H1 (cell line): ENCODE measurements at regions not wholly inside any gene's neighbourhood (a gene's known extent, or its start where the extent isn't known, plus 50 kb on each side); places are given as distances from the start of the nearest gene placed in this dataset.

ENCODE experiments used
- CTCF ChIA-PET: fragments of 300-600 bp; sonication (Branson Sonifier 250); formaldehyde crosslinking; loops from one replicate; lab custom pipeline; 2021; ENCODE audit not compliant: partially characterized antibody; lab: Charles Lee
- POLR2A ChIA-PET: fragments of 300-600 bp; sonication (Branson Sonifier 250); formaldehyde crosslinking; loops from one replicate; lab custom pipeline; 2021; ENCODE audit warnings: inconsistent platforms; ENCODE audit not compliant: partially characterized antibody; lab: Charles Lee
- DNase-seq, 2 experiments: peaks; one replicate each; pipeline versions ENCODE4 v3.0.0 to v3.0.0-alpha.2; 2010 to 2022; ENCODE audit warnings: low spot score in 2 of 2, low read depth in 1 of 2, mixed read lengths in 1 of 2
- FAIRE-seq: peaks from 2 replicates; lab custom pipeline; 2011; peaks lifted over from hg19 to GRCh38; lab: Jason Lieb, UNC
- H2AFZ ChIP-seq: 2 replicates; pipeline ENCODE4 v1.8.1; 2012; ENCODE audit warnings: low read length, inconsistent platforms
- H2AK5ac ChIP-seq: 2 replicates; pipeline ENCODE4 v1.6.1; 2013; ENCODE audit warnings: low read depth, low read length
- H2BK120ac ChIP-seq: replicated peaks from 2 replicates; pipeline ENCODE3; 2013; ENCODE audit warnings: low read depth, low read length, inconsistent platforms
- H2BK12ac ChIP-seq: 2 replicates; pipeline ENCODE4 v1.6.1; 2013; ENCODE audit warnings: low read depth, low read length
- H2BK15ac ChIP-seq: 2 replicates; pipeline ENCODE4 v1.6.1; 2013; ENCODE audit warnings: low read length
- H2BK20ac ChIP-seq: 2 replicates; pipeline ENCODE4 v1.6.1; 2013; ENCODE audit warnings: low read length
- H2BK5ac ChIP-seq: 2 replicates; pipeline ENCODE4 v1.6.1; 2013; ENCODE audit warnings: low read depth, low read length
- H3K14ac ChIP-seq: 2 replicates; pipeline ENCODE4 v1.6.1; 2013; ENCODE audit warnings: inconsistent platforms; ENCODE audit not compliant: insufficient read length
- H3K18ac ChIP-seq: 2 replicates; pipeline ENCODE4 v1.6.1; 2013; ENCODE audit warnings: low read length; ENCODE audit errors: extremely low read depth
- H3K23ac ChIP-seq: 2 replicates; pipeline ENCODE4 v1.6.1; 2013; ENCODE audit warnings: inconsistent platforms; ENCODE audit not compliant: insufficient read length
- H3K23me2 ChIP-seq: 2 replicates; pipeline ENCODE4 v1.6.1; 2013; ENCODE audit warnings: low read depth, low read length
- H3K27ac ChIP-seq: 2 replicates; pipeline ENCODE4 v1.6.1; 2011; ENCODE audit warnings: low read depth, low read length, inconsistent platforms
- H3K27me3 ChIP-seq, 4 experiments: replicated peaks in 1 of 4; 1 replicate in 1 of 4; 2 replicates in 3 of 4; pipeline versions ENCODE4 v1.6.1 to v1.8.1; 2011 to 2013; ENCODE audit warnings: low read length in 3 of 4, mild to moderate bottlenecking in 3 of 4, inconsistent platforms in 2 of 4, mixed read lengths in 2 of 4, moderate library complexity in 1 of 4; ENCODE audit not compliant: control insufficient read depth in 3 of 4, insufficient read depth in 3 of 4; ENCODE audit errors: extremely low read depth in 1 of 4
- H3K36me3 ChIP-seq, 4 experiments: 2 replicates each; pipeline versions ENCODE4 v1.6.1 to v1.8.1; 2011 to 2013; ENCODE audit warnings: mild to moderate bottlenecking in 4 of 4, low read length in 3 of 4, moderate library complexity in 2 of 4, control low read depth in 1 of 4, inconsistent platforms in 1 of 4; ENCODE audit not compliant: insufficient read depth in 4 of 4, control insufficient read depth in 2 of 4
- H3K4ac ChIP-seq: replicated peaks from 2 replicates; pipeline ENCODE3; 2013; ENCODE audit warnings: low read length, low read depth, mixed read lengths, inconsistent platforms; ENCODE audit not compliant: insufficient read length
- H3K4me1 ChIP-seq, 4 experiments: replicated peaks in 1 of 4; 1 replicate in 1 of 4; 2 replicates in 3 of 4; pipeline versions ENCODE4 v1.6.1 to v1.8.1; 2011 to 2013; ENCODE audit warnings: low read length in 3 of 4, inconsistent platforms in 2 of 4, mixed read lengths in 1 of 4; ENCODE audit not compliant: insufficient read depth in 4 of 4, control insufficient read depth in 3 of 4
- H3K4me2 ChIP-seq, 2 experiments: 2 replicates each; pipeline versions ENCODE4 v1.6.1 to v1.8.1; 2011 to 2013; ENCODE audit warnings: low read depth in 2 of 2, low read length in 2 of 2, control low read depth in 1 of 2, inconsistent platforms in 1 of 2, mild to moderate bottlenecking in 1 of 2; ENCODE audit not compliant: insufficient read depth in 1 of 2
- H3K4me3 ChIP-seq, 4 experiments: fragments of 200-600, 300-600 bp in 1 of 4; sonication (generic), shearing (Covaris generic), sonication (Bioruptor Twin) in 1 of 4; 2 replicates each; pipeline versions ENCODE4 v1.5.1 to v1.8.1; 2011 to 2016; ENCODE audit warnings: low read length in 4 of 4, low read depth in 3 of 4, control low read depth in 2 of 4, inconsistent platforms in 2 of 4, mild to moderate bottlenecking in 2 of 4, mixed read lengths in 1 of 4, moderate library complexity in 1 of 4; ENCODE audit not compliant: insufficient read depth in 2 of 4; ENCODE audit errors: extremely low read depth in 1 of 4
- H3K56ac ChIP-seq: replicated peaks from 2 replicates; pipeline ENCODE3; 2013; ENCODE audit warnings: low read depth, mild to moderate bottlenecking, mixed read lengths, low read length, inconsistent platforms; ENCODE audit not compliant: insufficient read length
- H3K79me1 ChIP-seq: 2 replicates; pipeline ENCODE4 v1.6.1; 2013; ENCODE audit warnings: low read depth, low read length, control low read depth
- H3K79me2 ChIP-seq, 2 experiments: 2 replicates each; pipeline versions ENCODE4 v1.6.1 to v1.8.1; 2012 to 2013; ENCODE audit warnings: low read length in 2 of 2, mild to moderate bottlenecking in 2 of 2, inconsistent platforms in 1 of 2; ENCODE audit not compliant: insufficient read depth in 2 of 2, control insufficient read depth in 1 of 2
- H3K9ac ChIP-seq, 4 experiments: replicated peaks in 1 of 4; 1 replicate in 1 of 4; 2 replicates in 3 of 4; pipeline versions ENCODE4 v1.6.1 to v1.8.1; 2011 to 2013; ENCODE audit warnings: low read depth in 3 of 4, low read length in 3 of 4, control low read depth in 2 of 4, mild to moderate bottlenecking in 2 of 4, moderate library complexity in 2 of 4, inconsistent platforms in 1 of 4; ENCODE audit errors: extremely low read depth in 1 of 4
- H3K9me3 ChIP-seq, 2 experiments: 2 replicates each; pipeline versions ENCODE4 v1.6.1 to v1.8.1; 2012 to 2013; ENCODE audit warnings: mild to moderate bottlenecking in 2 of 2, moderate library complexity in 2 of 2, control low read depth in 1 of 2, inconsistent platforms in 1 of 2, low read depth in 1 of 2, low read length in 1 of 2, mixed read lengths in 1 of 2; ENCODE audit not compliant: insufficient read depth in 2 of 2
- H4K20me1 ChIP-seq, 2 experiments: replicated peaks in 1 of 2; 2 replicates each; pipeline versions ENCODE3 to v1.8.1; 2011 to 2013; ENCODE audit warnings: inconsistent platforms in 2 of 2, low read length in 2 of 2, mild to moderate bottlenecking in 1 of 2; ENCODE audit not compliant: insufficient read depth in 2 of 2, control insufficient read depth in 1 of 2
- H4K5ac ChIP-seq: 2 replicates; pipeline ENCODE4 v1.6.1; 2013; ENCODE audit warnings: low read length, low read depth, mixed read lengths, inconsistent platforms; ENCODE audit not compliant: insufficient read length
- H4K8ac ChIP-seq: 2 replicates; pipeline ENCODE4 v1.8.0; 2013; ENCODE audit warnings: mild to moderate bottlenecking, moderate library complexity, low read length, inconsistent platforms; ENCODE audit not compliant: insufficient read depth; ENCODE audit errors: extremely low read depth
- H4K91ac ChIP-seq: replicated peaks from 2 replicates; pipeline ENCODE3; 2013; ENCODE audit warnings: low read length, mixed read lengths, inconsistent platforms; ENCODE audit not compliant: insufficient read length
- JUND ChIP-seq: IDR thresholded peaks from 2 replicates; pipeline ENCODE4 v1.6.1; 2011; ENCODE audit warnings: mild to moderate bottlenecking, improper control_type of control experiment, low read length
- KDM4A ChIP-seq: IDR thresholded peaks from one replicate; pipeline ENCODE4 v1.7.1; 2012; ENCODE audit warnings: low read depth, mild to moderate bottlenecking, moderate library complexity, low read length, inconsistent platforms; ENCODE audit not compliant: severe bottlenecking
- SP1 ChIP-seq: IDR thresholded peaks from 2 replicates; pipeline ENCODE4 v1.6.1; 2011; ENCODE audit warnings: low read depth, low read length
- WGBS, 2 experiments: shearing (Covaris generic) in 1 of 2; methylation state at CpG; one replicate each; pipeline versions ENCODE4 v1.1.6 to v1.1.7; 2013 to 2015; ENCODE audit warnings: low lambda C conversion rate in 2 of 2, mixed read lengths in 2 of 2, inconsistent platforms in 1 of 2, low coverage in 1 of 2, missing lambda C conversion rate in 1 of 2; ENCODE audit not compliant: insufficient replicate concordance in 2 of 2, insufficient coverage in 1 of 2, insufficient read length in 1 of 2; ENCODE audit errors: extremely low coverage in 1 of 2, missing lambda C conversion rate in 1 of 2; 5-methylcytosine and 5-hydroxymethylcytosine counted together

DNA sequence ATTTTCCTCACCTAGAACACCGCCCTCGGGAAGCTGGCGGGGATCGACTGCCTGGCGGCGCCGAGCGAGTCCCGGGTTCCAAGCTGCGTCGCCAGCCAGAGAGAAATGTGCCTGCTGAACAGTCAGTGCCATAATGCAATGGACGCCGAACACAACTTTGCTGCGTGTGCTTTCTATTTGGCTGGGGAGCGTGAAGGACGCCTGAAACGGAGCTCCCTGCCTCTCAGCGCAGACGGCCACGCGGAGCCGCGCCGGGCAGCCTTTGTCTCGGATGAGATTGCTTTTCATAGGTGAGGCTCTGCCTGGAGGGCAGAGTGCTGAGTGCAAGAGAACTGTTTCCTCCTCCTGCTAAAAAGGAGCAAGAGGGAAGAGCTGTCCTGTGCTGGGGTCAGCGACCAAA lies 107.7 kb upstream of the BCOR start:
- Histone ChIP-seq H4K91ac (no peak overlapping the region), H3K14ac (no peak overlapping the region), H3K56ac (no peak overlapping the region), H2AK5ac (no peak overlapping the region), H2BK12ac (0 out of 2 replicates have a peak overlapping the region, but pooled peaks have one; percentile 17), H4K5ac (no peak overlapping the region), H3K4ac (no peak overlapping the region), H3K23ac (no peak overlapping the region), H3K79me2 (no peaks in the 10 kb centered on the region), H2BK20ac (no peak overlapping the region), H3K23me2 (no peaks in the 10 kb centered on the region), H4K8ac (no peak overlapping the region), H3K9ac (no peak overlapping the region), H2BK15ac (no peak overlapping the region), H2AFZ (no peak overlapping the region), H3K4me1 (no peaks in the 10 kb centered on the region), H3K18ac (peak overlapping the region; percentile 19; the same call in 1 of the 2 replicates), H3K36me3 (no peaks in the 10 kb centered on the region), H3K27ac (no peak overlapping the region), H2BK120ac (no peak overlapping the region), H3K27me3 (no peaks in the 10 kb centered on the region), H2BK5ac (no peak overlapping the region), H4K20me1 (no peaks in the 10 kb centered on the region), H3K4me3 (no peak overlapping the region), H3K4me2 (no peak overlapping the region), H3K79me1 (no peaks in the 10 kb centered on the region), H3K9me3 (no peaks in the 10 kb centered on the region)
- POLR2A ChIA-PET = no interaction called here
- DNase-seq = no peak
- 80% methylated on average over 14 of the region's 26 CpGs; no CpG with 5 or more reads in 1 of the 2 experiments for WGBS, 2 experiments
- FAIRE-seq = no peak
- CTCF ChIA-PET = no interaction called here
- TF ChIP-seq SP1 (no peak), JUND (no peak), KDM4A (no peak)
